ENCODE measurements at regions not wholly inside any gene's neighbourhood (a gene's known extent, or its start where the extent isn't known, plus 50 kb on each side); places are given as distances from the start of the nearest gene placed in this dataset.
A peak's percentile ranks its signal among the peaks of the same experiment; 100 is the strongest.

GRCh38 chr1:94599095-94599813, 57.7 kb upstream of the F3 start:
- TF ChIP-seq POLR2A (IDR thresholded peaks at IDR 0.05) (no peak), POLR2AphosphoS5 (IDR thresholded peaks at IDR 0.05) (peak; percentile 19)
